22Rv1 (cell line): ENCODE measurements at regions not wholly inside any gene's neighbourhood (a gene's known extent, or its start where the extent isn't known, plus 50 kb on each side); places are given as distances from the start of the nearest gene placed in this dataset.

ENCODE experiments used
- CTCF ChIP-seq: fragments of 450-650 bp; IDR thresholded peaks from 2 replicates; pipeline ENCODE4 v1.5.1; 2017; ENCODE audit warnings: mild to moderate bottlenecking
- ZFX ChIP-seq: fragments of 450-650 bp; IDR thresholded peaks from 2 replicates; pipeline ENCODE4 v1.6.1; 2017; ENCODE audit warnings: antibody characterized with exemption, borderline replicate concordance

- no peak for TF ChIP-seq CTCF
- no peak for TF ChIP-seq ZFX
These were observed 579.4 kb upstream of the MIR17HG start for GRCh38 chr13:90768116-90768515.
